Loucy (cell line): ENCODE measurements at regions not wholly inside any gene's neighbourhood (a gene's known extent, or its start where the extent isn't known, plus 50 kb on each side); places are given as distances from the start of the nearest gene placed in this dataset.

ENCODE experiments used
- EZH2phosphoT487 ChIP-seq: fragments of 200-600 bp; IDR thresholded peaks from 2 replicates; pipeline ENCODE4 v1.6.1; 2018; ENCODE audit warnings: antibody characterized with exemption, mild to moderate bottlenecking, moderate library complexity, borderline replicate concordance
- TF ChIP-seq, protein P1 (sequence below): fragments of 200-600 bp; sonication (generic); conservative IDR thresholded peaks from 2 replicates; pipeline ENCODE4 v1.5.1; 2014; ENCODE audit warnings: mild to moderate bottlenecking, antibody characterized with exemption, low read length

DNA sequence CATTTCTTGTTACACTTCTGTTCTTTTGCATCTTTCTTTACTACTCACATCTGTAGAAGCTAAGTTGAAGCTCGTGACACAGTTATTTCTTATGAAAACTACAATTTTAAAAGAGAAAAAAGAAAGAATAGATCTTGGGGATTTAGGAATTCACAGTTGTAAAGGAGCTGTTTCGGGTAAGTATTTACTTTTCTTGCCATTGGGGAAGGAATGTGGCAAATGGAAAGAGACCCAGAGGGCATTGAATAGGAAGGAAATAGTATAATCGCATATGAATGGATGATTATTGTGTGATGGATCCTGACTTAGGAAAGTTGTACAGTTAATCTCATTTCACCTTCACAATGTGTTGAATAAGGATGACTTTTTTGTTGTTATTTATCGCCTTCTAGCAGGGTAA lies 914.1 kb upstream of the CDH8 start:
- TF ChIP-seq, protein P1, sequence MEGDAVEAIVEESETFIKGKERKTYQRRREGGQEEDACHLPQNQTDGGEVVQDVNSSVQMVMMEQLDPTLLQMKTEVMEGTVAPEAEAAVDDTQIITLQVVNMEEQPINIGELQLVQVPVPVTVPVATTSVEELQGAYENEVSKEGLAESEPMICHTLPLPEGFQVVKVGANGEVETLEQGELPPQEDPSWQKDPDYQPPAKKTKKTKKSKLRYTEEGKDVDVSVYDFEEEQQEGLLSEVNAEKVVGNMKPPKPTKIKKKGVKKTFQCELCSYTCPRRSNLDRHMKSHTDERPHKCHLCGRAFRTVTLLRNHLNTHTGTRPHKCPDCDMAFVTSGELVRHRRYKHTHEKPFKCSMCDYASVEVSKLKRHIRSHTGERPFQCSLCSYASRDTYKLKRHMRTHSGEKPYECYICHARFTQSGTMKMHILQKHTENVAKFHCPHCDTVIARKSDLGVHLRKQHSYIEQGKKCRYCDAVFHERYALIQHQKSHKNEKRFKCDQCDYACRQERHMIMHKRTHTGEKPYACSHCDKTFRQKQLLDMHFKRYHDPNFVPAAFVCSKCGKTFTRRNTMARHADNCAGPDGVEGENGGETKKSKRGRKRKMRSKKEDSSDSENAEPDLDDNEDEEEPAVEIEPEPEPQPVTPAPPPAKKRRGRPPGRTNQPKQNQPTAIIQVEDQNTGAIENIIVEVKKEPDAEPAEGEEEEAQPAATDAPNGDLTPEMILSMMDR = no peak
- TF ChIP-seq EZH2phosphoT487 = no peak
